ENCODE measurements at regions not wholly inside any gene's neighbourhood (a gene's known extent, or its start where the extent isn't known, plus 50 kb on each side); places are given as distances from the start of the nearest gene placed in this dataset.
"Not testable (repeated sequence)": the region's sequence is repeated elsewhere in the genome, so short reads cannot be mapped to it uniquely, and the experiment has no call there.

- TF ChIP-seq CTCF (IDR thresholded peaks at IDR 0.05; ENCODE audit: low read depth, low read length): no peak
- no peak for DNase-seq (ENCODE audit: extremely low read depth, low read depth)
Observed at GRCh38 chr4:115972967-115973366, 859.5 kb upstream of the NDST4 start.

- TF ChIP-seq CTCF (IDR thresholded peaks at IDR 0.05; ENCODE audit: low read depth, low read length): no peak
- no peak for DNase-seq (ENCODE audit: extremely low read depth, low read depth)
Observed at GRCh38 chr4:115970859-115971258, 857.4 kb upstream of the NDST4 start.

GRCh38 chr4:115969756-115970155 lies 856.3 kb upstream of the NDST4 start:
- TF ChIP-seq CTCF (IDR thresholded peaks at IDR 0.05; ENCODE audit: low read depth, low read length): no peak
- no peak for DNase-seq (ENCODE audit: extremely low read depth, low read depth)

- TF ChIP-seq CTCF (IDR thresholded peaks at IDR 0.05; ENCODE audit: low read depth, low read length): no peak
- no peak for DNase-seq (ENCODE audit: extremely low read depth, low read depth)
Observed at GRCh38 chr4:115965588-115965987, 852.2 kb upstream of the NDST4 start.

GRCh38 chr4:115956054-115956796 lies 842.8 kb upstream of the NDST4 start:
- DNase-seq (ENCODE audit: extremely low read depth, low read depth): not testable (repeated sequence)

- TF ChIP-seq CTCF (IDR thresholded peaks at IDR 0.05; ENCODE audit: low read depth, low read length): no peak
- DNase-seq (ENCODE audit: extremely low read depth, low read depth): no peak
Observed at GRCh38 chr4:115950806-115951205, 837.4 kb upstream of the NDST4 start.

- not testable (repeated sequence) for DNase-seq (ENCODE audit: extremely low read depth, low read depth)
Observed at GRCh38 chr4:115949974-115950743, 836.7 kb upstream of the NDST4 start.

- TF ChIP-seq CTCF (IDR thresholded peaks at IDR 0.05; ENCODE audit: low read depth, low read length): no peak
- no peak for DNase-seq (ENCODE audit: extremely low read depth, low read depth)
Observed at GRCh38 chr4:115945026-115945425, 831.6 kb upstream of the NDST4 start.
